Brain microvascular endothelial cell (primary cell): ENCODE measurements at regions not wholly inside any gene's neighbourhood (a gene's known extent, or its start where the extent isn't known, plus 50 kb on each side); places are given as distances from the start of the nearest gene placed in this dataset.

Source experiments
- DNase-seq: peaks from one replicate; pipeline ENCODE4 v3.0.0-alpha.2; 2020
- H3K27ac ChIP-seq: fragments of 250-450 bp; sonication (Bioruptor Pico); 2 replicates; pipeline ENCODE4 v1.5.1; 2020; ENCODE audit warnings: mild to moderate bottlenecking, moderate library complexity
- H3K27me3 ChIP-seq: fragments of 250-450 bp; sonication (Bioruptor Pico); replicated peaks from 2 replicates; pipeline ENCODE4 v1.5.1; 2020; ENCODE audit warnings: mild to moderate bottlenecking
- H3K36me3 ChIP-seq: fragments of 250-450 bp; sonication (Bioruptor Pico); replicated peaks from 2 replicates; pipeline ENCODE4 v1.5.1; 2020; ENCODE audit warnings: mild to moderate bottlenecking
- H3K4me3 ChIP-seq: 2 replicates; pipeline ENCODE4 v1.5.1; 2011; ENCODE audit warnings: low read depth, mild to moderate bottlenecking, control low read depth, low read length, moderate library complexity
- CTCF ChIP-seq: IDR thresholded peaks from 2 replicates; pipeline ENCODE4 v1.5.1; 2011; ENCODE audit warnings: low read depth, mild to moderate bottlenecking, moderate library complexity, low read length, control low read depth, inconsistent platforms; ENCODE audit errors: missing control alignments
- in situ Hi-C: cut with HindIII; loops from 2 replicates; pipeline ENCODE4 v1.10.0; 2017; ENCODE audit warnings: low sequenced_read_pairs, low pct_ligation_motif_present

- no peak overlapping the region for H3K4me3 ChIP-seq
- no peaks in the 10 kb centered on the region for H3K27me3 ChIP-seq
- no peak overlapping the region for H3K27ac ChIP-seq
- DNase-seq, result no peak
- no peaks in the 10 kb centered on the region for H3K36me3 ChIP-seq
- in situ Hi-C loops, result no loop called here
- TF ChIP-seq CTCF, result no peak
Observed at GRCh38 chr3:73120710-73121109, 59.3 kb downstream of the EBLN2 start.

- no peak overlapping the region for H3K4me3 ChIP-seq
- H3K36me3 ChIP-seq, result no peaks in the 10 kb centered on the region
- in situ Hi-C loops, result no loop called here
- no peak overlapping the region for H3K27ac ChIP-seq
- no peak for DNase-seq
- TF ChIP-seq CTCF, result no peak
- H3K27me3 ChIP-seq, result no peaks in the 10 kb centered on the region
Observed at GRCh38 chr3:73121669-73122331, 60.3 kb downstream of the EBLN2 start.

- Histone ChIP-seq H3K27me3 (no peaks in the 10 kb centered on the region), H3K36me3 (no peaks in the 10 kb centered on the region), H3K4me3 (no peak overlapping the region), H3K27ac (no peak overlapping the region)
- DNase-seq, result no peak
- in situ Hi-C loops, result no loop called here
- TF ChIP-seq CTCF, result no peak
Observed at GRCh38 chr3:73134034-73134433, 72.6 kb downstream of the EBLN2 start.

GRCh38 chr3:73136941-73137340 lies 75.5 kb downstream of the EBLN2 start:
- Histone ChIP-seq H3K4me3 (no peak overlapping the region), H3K36me3 (no peaks in the 10 kb centered on the region), H3K27ac (no peak overlapping the region), H3K27me3 (no peaks in the 10 kb centered on the region)
- no peak for TF ChIP-seq CTCF
- DNase-seq, result no peak
- in situ Hi-C loops, result no loop called here

- in situ Hi-C loops, result no loop called here
- DNase-seq, result no peak
- no peak overlapping the region for H3K4me3 ChIP-seq
- H3K27ac ChIP-seq, result no peak overlapping the region
- H3K36me3 ChIP-seq, result no peaks in the 10 kb centered on the region
- no peak for TF ChIP-seq CTCF
- no peaks in the 10 kb centered on the region for H3K27me3 ChIP-seq
Observed at GRCh38 chr3:73137736-73138403, 76.4 kb downstream of the EBLN2 start.
